ENCODE measurements at regions not wholly inside any gene's neighbourhood (a gene's known extent, or its start where the extent isn't known, plus 50 kb on each side); places are given as distances from the start of the nearest gene placed in this dataset.
A peak's percentile ranks its signal among the peaks of the same experiment; 100 is the strongest.
"Not testable (repeated sequence)": the region's sequence is repeated elsewhere in the genome, so short reads cannot be mapped to it uniquely, and the experiment has no call there.

DNA sequence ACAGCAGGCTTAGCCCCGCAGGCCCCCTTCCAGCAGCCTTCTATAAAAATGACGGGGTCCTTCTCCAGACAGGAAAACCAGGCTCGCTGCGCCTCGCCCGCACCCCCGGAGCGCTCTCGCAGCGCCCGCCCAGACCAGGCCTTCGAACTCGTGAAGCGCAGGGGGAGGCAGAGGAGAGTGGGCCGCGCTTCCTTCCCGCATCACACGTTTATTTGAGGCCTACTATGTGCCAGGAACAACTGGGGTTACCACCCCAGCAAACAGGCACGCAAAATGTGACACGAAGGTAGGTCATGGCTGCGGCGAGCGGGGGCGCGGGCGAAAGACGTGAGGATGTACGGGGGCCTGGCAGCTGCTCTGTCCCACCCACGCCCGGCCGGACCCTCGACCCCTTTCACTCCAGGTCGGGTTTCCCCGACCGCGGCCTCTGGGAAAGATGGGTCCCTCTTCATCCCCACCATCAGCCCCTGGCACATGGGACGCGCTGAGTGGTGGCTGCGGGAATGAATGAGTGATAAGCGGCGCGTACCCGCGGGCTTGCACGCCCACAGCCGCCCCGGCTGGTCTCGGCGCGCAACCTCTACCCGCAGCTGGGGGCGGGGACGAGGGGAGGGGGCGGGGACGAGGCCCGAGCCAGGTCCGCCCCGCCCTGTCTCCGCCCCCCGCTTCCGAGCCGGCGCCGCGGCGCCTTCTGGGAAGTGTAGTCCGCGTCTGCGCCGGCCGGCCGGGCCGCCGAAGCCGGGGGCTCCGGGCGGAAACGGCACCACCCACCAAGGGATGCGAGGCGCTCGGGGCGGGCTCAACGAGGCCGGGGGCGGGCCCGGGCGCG is 59.1 kb downstream of the ZNF467 start:
- H3K27ac ChIP-seq (ENCODE audit: low read length): no peak overlapping the region
- no peaks in the 10 kb centered on the region for H3K36me3 ChIP-seq (ENCODE audit: control insufficient read depth, insufficient read depth, low read length)
- peak overlapping the region; percentile 62 for H3K4me3 ChIP-seq (ENCODE audit: low read length)
- H3K9me3 ChIP-seq (ENCODE audit: control insufficient read depth, low read depth, low read length): peaks cover 17% of the 10 kb centered on the region
- peak; percentile 77 to 82 for DNase-seq
- no CpG with 5 or more reads among the region's 88 CpGs for WGBS (ENCODE audit: insufficient coverage, low lambda C conversion rate)
- H3K27me3 ChIP-seq (ENCODE audit: control insufficient read depth, insufficient read depth, low read length): peaks cover 17% of the 10 kb centered on the region
- H3K4me1 ChIP-seq (ENCODE audit: control insufficient read depth, insufficient read depth, low read length): peaks cover 8% of the 10 kb centered on the region

DNA sequence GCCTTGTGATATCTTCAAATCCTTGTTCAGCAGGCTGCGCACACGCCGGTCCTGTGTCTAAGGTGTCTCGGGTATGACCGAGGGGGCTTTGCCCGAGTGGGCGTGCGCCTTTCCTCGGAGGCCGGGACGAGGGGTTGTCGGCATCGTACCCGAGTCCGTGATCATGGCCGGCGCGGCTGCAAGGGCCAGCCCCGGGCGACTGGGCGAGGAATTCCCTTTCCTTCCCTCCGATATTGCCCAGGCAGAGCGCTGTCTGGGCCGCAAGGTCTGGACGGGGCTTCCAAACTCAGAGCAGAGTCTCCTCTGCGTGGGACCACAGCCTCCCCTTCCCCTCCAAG is 59.7 kb downstream of the ZNF467 start:
- DNase-seq: no peak
- H3K4me1 ChIP-seq (ENCODE audit: control insufficient read depth, insufficient read depth, low read length): peaks cover 8% of the 10 kb centered on the region
- peak overlapping the region; percentile 62 for H3K4me3 ChIP-seq (ENCODE audit: low read length)
- peaks cover 17% of the 10 kb centered on the region for H3K27me3 ChIP-seq (ENCODE audit: control insufficient read depth, insufficient read depth, low read length)
- H3K27ac ChIP-seq (ENCODE audit: low read length): no peak overlapping the region
- H3K9me3 ChIP-seq (ENCODE audit: control insufficient read depth, low read depth, low read length): peaks cover 19% of the 10 kb centered on the region
- no peaks in the 10 kb centered on the region for H3K36me3 ChIP-seq (ENCODE audit: control insufficient read depth, insufficient read depth, low read length)
- WGBS (ENCODE audit: insufficient coverage, low lambda C conversion rate): no CpG with 5 or more reads among the region's 26 CpGs

DNA sequence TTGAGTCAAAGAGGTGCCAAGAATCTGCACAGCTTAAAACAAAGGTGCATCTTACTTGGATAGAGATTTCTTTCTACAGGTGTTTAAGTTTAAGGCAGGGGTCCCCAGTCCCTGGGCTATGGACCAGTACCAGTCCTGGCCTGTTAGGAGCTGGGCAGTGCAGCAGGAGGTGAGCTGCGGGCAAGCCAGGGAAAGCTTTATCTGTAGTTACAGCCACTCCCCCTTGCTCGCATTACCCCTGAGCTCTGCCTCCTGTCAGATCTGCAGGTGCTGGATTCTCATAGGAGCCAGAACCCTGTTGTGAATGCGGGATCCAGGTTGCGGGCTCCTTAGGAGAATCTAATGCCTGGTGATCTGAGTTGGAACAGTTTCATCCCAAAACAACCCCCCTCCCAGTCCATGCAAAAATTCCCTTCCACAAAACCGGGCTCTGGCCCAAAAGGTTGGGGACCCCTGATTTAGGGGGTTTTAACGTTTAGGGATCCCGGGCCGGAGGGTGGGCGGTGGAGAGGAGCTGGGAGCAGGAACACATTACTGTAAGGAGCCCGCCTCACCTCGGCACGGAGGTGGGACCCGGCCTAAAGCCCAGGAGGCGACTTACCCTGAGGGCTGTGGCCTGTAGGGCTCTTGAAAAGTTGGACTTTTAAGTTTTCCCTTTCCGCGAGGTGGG is 60.2 kb downstream of the ZNF467 start:
- DNase-seq: no peak
- H3K4me1 ChIP-seq (ENCODE audit: control insufficient read depth, insufficient read depth, low read length): peaks cover 8% of the 10 kb centered on the region
- no peaks in the 10 kb centered on the region for H3K36me3 ChIP-seq (ENCODE audit: control insufficient read depth, insufficient read depth, low read length)
- H3K27me3 ChIP-seq (ENCODE audit: control insufficient read depth, insufficient read depth, low read length): peaks cover 17% of the 10 kb centered on the region
- H3K9me3 ChIP-seq (ENCODE audit: control insufficient read depth, low read depth, low read length): peaks cover 19% of the 10 kb centered on the region
- H3K4me3 ChIP-seq (ENCODE audit: low read length): no peak overlapping the region
- no peak overlapping the region for H3K27ac ChIP-seq (ENCODE audit: low read length)
- no CpG with 5 or more reads among the region's 16 CpGs for WGBS (ENCODE audit: insufficient coverage, low lambda C conversion rate)

DNA sequence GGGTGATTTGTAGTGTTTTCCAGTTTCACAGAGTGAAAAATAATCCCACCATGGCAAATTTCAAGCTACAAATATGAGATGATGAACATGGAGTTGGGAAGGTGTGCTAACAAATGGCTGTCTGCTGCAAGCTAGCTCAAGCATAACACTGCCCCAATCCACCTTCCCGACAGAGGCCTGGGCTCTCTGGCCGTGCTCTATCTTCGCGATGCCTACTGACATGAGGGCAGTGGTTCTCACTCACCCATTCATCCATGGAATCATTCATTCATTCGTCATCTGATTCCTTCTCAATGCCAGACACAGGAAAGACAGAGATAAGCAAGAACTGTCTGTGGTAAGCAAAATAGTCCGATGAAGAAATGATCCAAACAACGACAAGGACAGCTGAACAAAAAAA is 65.4 kb downstream of the ZNF467 start:
- H3K4me3 ChIP-seq (ENCODE audit: low read length): no peak overlapping the region
- WGBS (ENCODE audit: insufficient coverage, low lambda C conversion rate): 100% methylated on average over 4 of the region's 7 CpGs
- no peaks in the 10 kb centered on the region for H3K36me3 ChIP-seq (ENCODE audit: control insufficient read depth, insufficient read depth, low read length)
- H3K4me1 ChIP-seq (ENCODE audit: control insufficient read depth, insufficient read depth, low read length): no peaks in the 10 kb centered on the region
- DNase-seq: no peak
- H3K9me3 ChIP-seq (ENCODE audit: control insufficient read depth, low read depth, low read length): peaks cover 11% of the 10 kb centered on the region
- H3K27me3 ChIP-seq (ENCODE audit: control insufficient read depth, insufficient read depth, low read length): peaks cover 8% of the 10 kb centered on the region
- no peak overlapping the region for H3K27ac ChIP-seq (ENCODE audit: low read length)

DNA sequence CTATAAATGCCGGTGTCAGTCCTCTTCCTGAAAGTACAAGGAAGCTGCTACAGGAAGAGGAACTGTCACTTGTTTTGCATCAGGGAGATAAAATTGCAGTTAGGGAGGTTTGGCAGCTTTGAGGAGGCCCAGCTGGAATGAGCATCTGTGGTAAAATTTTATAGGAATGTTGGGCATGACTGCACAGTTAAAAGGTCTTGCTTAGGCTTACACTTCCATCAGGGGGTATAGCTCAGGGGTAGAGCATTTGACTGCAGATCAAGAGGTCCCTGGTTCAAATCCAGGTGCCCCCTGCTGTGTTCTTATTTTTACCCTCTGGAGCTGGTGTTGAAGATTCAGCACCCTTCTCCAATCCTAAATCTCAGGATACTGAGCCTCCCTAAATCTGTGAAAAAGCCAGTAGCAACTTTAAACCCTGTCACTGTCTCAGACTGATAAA is 65.9 kb downstream of the ZNF467 start:
- Histone ChIP-seq H3K9me3 (ENCODE audit: control insufficient read depth, low read depth, low read length) (peaks cover 11% of the 10 kb centered on the region), H3K27me3 (ENCODE audit: control insufficient read depth, insufficient read depth, low read length) (peaks cover 2% of the 10 kb centered on the region), H3K4me1 (ENCODE audit: control insufficient read depth, insufficient read depth, low read length) (no peaks in the 10 kb centered on the region), H3K27ac (ENCODE audit: low read length) (no peak overlapping the region), H3K4me3 (ENCODE audit: low read length) (no peak overlapping the region), H3K36me3 (ENCODE audit: control insufficient read depth, insufficient read depth, low read length) (no peaks in the 10 kb centered on the region)
- DNase-seq: no peak
- WGBS (ENCODE audit: insufficient coverage, low lambda C conversion rate): no CpG with 5 or more reads among the region's 1 CpG

DNA sequence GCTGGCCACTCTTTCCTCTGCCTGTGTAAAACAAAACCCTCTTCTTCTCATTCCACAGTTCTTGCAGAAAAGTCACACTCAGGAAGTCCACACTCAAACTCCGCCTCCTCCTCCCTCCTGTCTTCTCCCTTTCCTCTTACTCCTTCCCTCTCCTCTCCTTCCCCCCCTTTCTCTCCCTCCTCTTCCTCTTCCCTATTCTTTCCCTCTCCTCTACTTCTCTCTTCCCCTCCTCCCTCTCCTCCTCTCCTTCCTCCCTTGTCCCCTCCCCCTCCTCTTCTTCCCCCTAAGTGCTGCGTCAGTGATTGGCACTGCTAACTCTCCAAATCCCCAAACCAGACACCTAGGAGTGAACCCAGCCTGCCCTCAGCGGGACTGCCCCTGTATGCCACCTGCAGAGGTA is 67.0 kb downstream of the ZNF467 start:
- Histone ChIP-seq H3K9me3 (ENCODE audit: control insufficient read depth, low read depth, low read length) (peaks cover 15% of the 10 kb centered on the region), H3K4me1 (ENCODE audit: control insufficient read depth, insufficient read depth, low read length) (no peaks in the 10 kb centered on the region), H3K4me3 (ENCODE audit: low read length) (no peak overlapping the region), H3K27me3 (ENCODE audit: control insufficient read depth, insufficient read depth, low read length) (peaks cover 2% of the 10 kb centered on the region), H3K27ac (ENCODE audit: low read length) (no peak overlapping the region), H3K36me3 (ENCODE audit: control insufficient read depth, insufficient read depth, low read length) (no peaks in the 10 kb centered on the region)
- no peak for DNase-seq
- 100% methylated on average over 1 of the region's 3 CpGs for WGBS (ENCODE audit: insufficient coverage, low lambda C conversion rate)

DNA sequence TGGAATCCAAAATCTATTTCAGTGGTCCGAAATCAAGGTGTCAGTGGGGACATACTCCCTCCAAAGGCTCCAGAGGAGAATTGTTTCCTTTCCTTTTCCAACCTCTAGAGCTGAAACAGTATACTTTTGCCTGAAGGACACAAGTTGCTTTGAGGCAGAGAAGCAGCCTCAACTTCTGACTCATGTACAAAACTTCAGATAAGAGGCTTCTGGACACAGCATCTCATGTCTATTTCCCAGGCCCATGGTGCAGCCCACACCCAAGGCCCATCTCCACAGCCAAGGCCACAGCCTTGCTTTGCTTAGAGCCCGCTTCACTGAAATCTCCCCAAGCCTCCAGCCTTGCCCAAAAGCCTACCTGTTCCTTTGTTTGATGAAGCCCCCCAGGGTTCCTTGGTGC is 68.9 kb downstream of the ZNF467 start:
- DNase-seq: no peak
- WGBS (ENCODE audit: insufficient coverage, low lambda C conversion rate): no CpG with 5 or more reads among the region's 2 CpGs
- H3K27ac ChIP-seq (ENCODE audit: low read length): no peak overlapping the region
- H3K4me3 ChIP-seq (ENCODE audit: low read length): no peak overlapping the region
- no peaks in the 10 kb centered on the region for H3K4me1 ChIP-seq (ENCODE audit: control insufficient read depth, insufficient read depth, low read length)
- no peaks in the 10 kb centered on the region for H3K36me3 ChIP-seq (ENCODE audit: control insufficient read depth, insufficient read depth, low read length)
- peaks cover 15% of the 10 kb centered on the region for H3K9me3 ChIP-seq (ENCODE audit: control insufficient read depth, low read depth, low read length)
- peaks cover 2% of the 10 kb centered on the region for H3K27me3 ChIP-seq (ENCODE audit: control insufficient read depth, insufficient read depth, low read length)

DNA sequence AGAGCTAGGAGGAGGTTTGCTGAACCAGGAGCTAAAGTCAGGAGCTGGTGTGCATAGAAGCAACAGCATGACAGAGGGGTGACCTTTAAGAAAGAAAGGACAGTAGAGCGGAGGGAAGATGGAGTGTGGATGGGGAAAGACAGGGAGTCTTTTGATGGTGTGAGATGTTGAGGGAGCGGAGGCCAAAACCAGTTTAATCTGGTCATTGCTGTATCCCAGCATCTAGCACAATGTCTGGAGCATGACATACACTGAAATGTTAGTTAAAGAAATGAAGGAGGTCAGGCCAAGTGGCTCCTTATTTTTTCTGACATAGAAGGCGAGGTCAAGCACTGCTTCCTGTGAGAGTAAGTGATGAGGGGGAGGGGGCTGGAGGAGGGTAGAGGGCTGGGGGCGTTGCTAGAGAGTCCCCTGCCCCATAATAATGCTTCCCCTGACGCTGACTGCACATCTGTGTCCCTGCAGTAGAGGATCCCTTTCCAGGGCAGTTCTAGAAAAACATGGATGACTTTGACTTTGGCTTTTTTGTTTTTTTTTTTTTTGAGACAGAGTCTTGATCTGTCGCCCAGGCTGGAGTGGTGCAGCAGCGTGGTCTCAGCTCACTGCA is 70.2 kb downstream of the ZNF467 start:
- H3K27ac ChIP-seq (ENCODE audit: low read length): no peak overlapping the region
- 80% methylated on average over 1 of the region's 7 CpGs for WGBS (ENCODE audit: insufficient coverage, low lambda C conversion rate)
- H3K4me1 ChIP-seq (ENCODE audit: control insufficient read depth, insufficient read depth, low read length): no peaks in the 10 kb centered on the region
- no peak for DNase-seq
- peaks cover 2% of the 10 kb centered on the region for H3K27me3 ChIP-seq (ENCODE audit: control insufficient read depth, insufficient read depth, low read length)
- peaks cover 13% of the 10 kb centered on the region for H3K9me3 ChIP-seq (ENCODE audit: control insufficient read depth, low read depth, low read length)
- H3K4me3 ChIP-seq (ENCODE audit: low read length): no peak overlapping the region
- no peaks in the 10 kb centered on the region for H3K36me3 ChIP-seq (ENCODE audit: control insufficient read depth, insufficient read depth, low read length)

DNA sequence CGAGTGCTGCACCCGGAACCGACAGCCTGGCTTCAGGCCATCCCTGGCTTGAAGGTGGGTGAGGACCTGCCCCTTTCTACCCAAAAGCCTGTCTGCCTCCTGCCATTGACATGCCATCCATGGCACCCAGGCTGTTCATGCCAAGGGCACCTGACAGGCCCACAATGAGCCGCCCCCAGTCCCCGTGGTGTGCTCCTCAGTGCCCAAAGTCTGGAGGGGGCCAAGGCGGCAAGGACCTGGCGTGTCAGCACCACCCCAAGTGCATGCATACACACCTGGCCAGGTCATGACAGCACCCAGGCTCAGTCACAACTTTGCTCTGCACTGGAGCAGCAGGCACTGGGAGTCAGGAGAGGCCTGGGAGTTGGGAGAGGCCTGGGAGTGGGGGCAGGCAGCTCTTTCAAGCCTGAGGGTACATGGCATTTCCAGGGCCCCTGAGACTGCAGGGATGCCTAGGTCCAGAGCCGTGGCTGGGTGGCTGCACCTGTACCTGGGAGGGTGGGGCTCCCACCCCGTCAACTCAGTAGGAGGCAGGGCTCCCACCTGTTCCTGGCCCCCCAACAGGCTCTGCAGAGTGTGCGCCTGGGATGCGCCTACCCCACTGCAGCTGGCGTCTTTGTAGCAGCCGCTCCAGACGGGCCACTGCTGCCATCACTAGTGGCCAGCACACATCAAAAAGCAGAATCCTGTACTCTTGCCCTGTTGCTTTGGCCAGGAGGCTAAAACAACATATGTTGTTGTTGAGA is 71.7 kb downstream of the ZNF467 start:
- H3K36me3 ChIP-seq (ENCODE audit: control insufficient read depth, insufficient read depth, low read length): no peaks in the 10 kb centered on the region
- no peak overlapping the region for H3K4me3 ChIP-seq (ENCODE audit: low read length)
- no peak overlapping the region for H3K27ac ChIP-seq (ENCODE audit: low read length)
- no peaks in the 10 kb centered on the region for H3K4me1 ChIP-seq (ENCODE audit: control insufficient read depth, insufficient read depth, low read length)
- peaks cover 13% of the 10 kb centered on the region for H3K9me3 ChIP-seq (ENCODE audit: control insufficient read depth, low read depth, low read length)
- no peak for DNase-seq
- peaks cover 1% of the 10 kb centered on the region for H3K27me3 ChIP-seq (ENCODE audit: control insufficient read depth, insufficient read depth, low read length)
- no CpG with 5 or more reads among the region's 14 CpGs for WGBS (ENCODE audit: insufficient coverage, low lambda C conversion rate)

DNA sequence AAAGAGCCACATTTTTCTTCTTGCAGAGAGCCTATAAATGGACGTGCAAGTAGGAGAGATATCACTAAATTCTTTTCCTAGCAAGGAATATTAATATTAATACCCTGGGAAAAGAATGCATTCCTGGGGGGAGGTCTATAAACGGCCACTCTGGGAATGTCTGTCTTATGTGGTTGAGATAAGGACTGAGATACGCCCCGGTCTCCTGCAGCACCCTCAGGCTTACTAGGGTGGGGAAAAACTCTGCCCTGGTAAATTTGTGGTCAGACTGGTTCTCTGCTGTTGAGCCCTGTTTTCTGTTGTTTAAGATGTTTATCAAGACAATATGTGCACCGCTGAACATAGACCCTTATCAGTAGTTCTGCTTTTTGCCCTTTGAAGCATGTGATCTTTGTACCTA is 75.6 kb downstream of the ZNF467 start:
- DNase-seq; H3K4me3 ChIP-seq (ENCODE audit: low read length); H3K36me3 ChIP-seq (ENCODE audit: control insufficient read depth, insufficient read depth, low read length); H3K4me1 ChIP-seq (ENCODE audit: control insufficient read depth, insufficient read depth, low read length); H3K27ac ChIP-seq (ENCODE audit: low read length): not testable (repeated sequence)
- WGBS (ENCODE audit: insufficient coverage, low lambda C conversion rate): no CpG with 5 or more reads among the region's 5 CpGs
- Histone ChIP-seq H3K27me3 (ENCODE audit: control insufficient read depth, insufficient read depth, low read length) (peaks cover 11% of the 10 kb centered on the region), H3K9me3 (ENCODE audit: control insufficient read depth, low read depth, low read length) (peaks cover 13% of the 10 kb centered on the region)
